Spleen (tissue), 3 donors: ENCODE measurements at regions not wholly inside any gene's neighbourhood (a gene's known extent, or its start where the extent isn't known, plus 50 kb on each side); places are given as distances from the start of the nearest gene placed in this dataset.

Experiments used
- POLR2A ChIP-seq, 3 donors: fragments of 450-650 bp; IDR thresholded peaks; one replicate each; pipeline ENCODE4 v1.5.1; 2017; ENCODE audit warnings: antibody characterized with exemption in 3 of 3, mild to moderate bottlenecking in 1 of 3
- POLR2AphosphoS5 ChIP-seq, 3 donors: sonication (generic); formaldehyde crosslinking; IDR thresholded peaks; one replicate each; pipeline ENCODE4 v1.5.1; 2017; ENCODE audit warnings: antibody characterized with exemption in 3 of 3

DNA sequence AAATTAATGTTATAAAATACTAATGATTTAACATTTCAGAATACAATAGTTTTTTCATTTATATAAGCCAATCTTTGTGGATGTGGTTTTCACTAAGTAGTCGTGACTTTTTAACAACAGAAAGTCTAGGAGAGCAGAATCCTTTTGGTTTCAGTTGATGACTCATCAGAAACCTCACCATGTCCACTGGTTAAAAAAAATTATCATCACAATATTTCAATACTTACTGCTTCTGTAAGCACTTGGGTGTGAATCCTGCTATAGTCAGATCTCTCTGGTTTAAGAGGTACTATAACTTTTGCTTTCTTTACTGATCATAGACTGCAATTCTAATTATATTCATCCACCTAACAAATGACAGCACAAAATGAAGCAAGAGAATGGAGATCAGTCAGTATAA lies 77.2 kb downstream of the MRPS30 start:
- TF ChIP-seq POLR2AphosphoS5 (IDR thresholded peaks at IDR 0.05): no peak
- TF ChIP-seq POLR2A (IDR thresholded peaks at IDR 0.05): no peak
